Activated T-cell treated with anti-CD3 and anti-CD28 coated beads, Interleukin-2, amount 50 U/mL, for 24 hours (primary cell): ENCODE measurements at regions not wholly inside any gene's neighbourhood (a gene's known extent, or its start where the extent isn't known, plus 50 kb on each side); places are given as distances from the start of the nearest gene placed in this dataset.

Source experiments
- DNase-seq: peaks from one replicate; pipeline ENCODE4 v3.0.0-alpha.2; 2020
- H3K27ac Mint-ChIP-seq: 2 replicates; pipeline ENCODE4 v1.8.0; 2020; ENCODE audit warnings: mild to moderate bottlenecking, mixed read lengths
- H3K27me3 Mint-ChIP-seq: 2 replicates; pipeline ENCODE4 v1.8.0; 2020; ENCODE audit warnings: mixed read lengths
- H3K36me3 Mint-ChIP-seq: 2 replicates; pipeline ENCODE4 v1.8.0; 2020; ENCODE audit warnings: low read depth, mixed read lengths
- H3K4me1 Mint-ChIP-seq: 2 replicates; pipeline ENCODE4 v1.8.0; 2020; ENCODE audit warnings: low read depth, mixed read lengths
- H3K4me3 Mint-ChIP-seq: 2 replicates; pipeline ENCODE4 v1.8.0; 2020; ENCODE audit warnings: mild to moderate bottlenecking, moderate library complexity, mixed read lengths
- H3K9me3 Mint-ChIP-seq: 2 replicates; pipeline ENCODE4 v1.8.0; 2020; ENCODE audit warnings: mixed read lengths

DNA sequence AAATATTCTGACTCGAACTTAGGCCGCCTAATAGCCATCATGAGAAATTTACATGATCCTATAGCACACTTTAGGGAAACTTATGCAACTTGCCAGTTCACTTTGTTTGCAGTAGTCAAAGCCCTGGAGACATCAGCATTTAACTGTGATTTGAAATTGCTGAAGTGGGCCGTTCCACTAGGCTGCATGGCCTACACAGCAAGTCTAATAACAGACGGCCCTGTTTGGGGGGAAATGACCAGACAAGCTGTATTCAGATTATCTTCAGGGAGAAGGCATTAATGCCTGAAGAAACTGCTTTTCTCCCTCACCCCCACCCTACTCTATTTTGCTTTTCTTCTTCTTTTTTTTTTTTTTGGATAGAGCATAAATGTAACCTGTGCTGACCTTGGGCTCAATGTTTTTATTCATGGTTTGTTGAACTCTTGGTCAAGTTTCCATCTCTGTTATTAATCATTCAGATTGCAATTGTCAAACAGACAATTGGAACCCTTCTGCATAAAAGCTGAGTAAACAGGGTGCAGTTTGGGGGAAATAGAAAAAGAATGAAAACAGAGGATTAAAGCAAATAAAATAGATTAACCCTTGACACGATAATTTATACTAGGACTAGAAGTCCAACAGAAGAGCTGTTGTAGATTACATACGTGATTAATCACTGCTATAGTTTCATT, 1928.2 kb upstream of the WWC1 start:
- no peak for DNase-seq
- Mint-ChIP-seq H3K4me3 (no peak overlapping the region), H3K27me3 (no peaks in the 10 kb centered on the region), H3K4me1 (no peaks in the 10 kb centered on the region), H3K9me3 (peaks cover 15% of the 10 kb centered on the region), H3K36me3 (no peaks in the 10 kb centered on the region), H3K27ac (no peak overlapping the region)

DNA sequence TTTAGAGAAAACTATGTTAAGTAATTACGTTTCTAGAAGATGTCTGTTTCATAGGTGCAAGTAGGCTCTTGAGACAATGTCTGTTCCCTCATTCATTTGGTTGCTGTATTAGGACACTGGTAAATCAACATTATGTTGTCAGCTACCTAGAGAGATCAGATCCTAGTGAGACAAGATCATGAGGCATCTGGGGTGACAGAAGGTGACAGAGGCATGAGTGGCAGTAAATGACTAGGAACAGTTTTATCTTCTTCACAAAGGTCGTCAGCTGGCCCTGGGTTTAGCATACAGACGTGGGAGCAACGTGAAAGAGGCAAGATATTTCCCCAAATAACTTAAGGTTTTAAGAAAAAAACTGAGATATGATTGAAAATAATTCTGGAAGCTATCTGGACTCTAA, 1926.3 kb upstream of the WWC1 start:
- Mint-ChIP-seq H3K27ac (no peak overlapping the region), H3K4me3 (no peak overlapping the region), H3K27me3 (no peaks in the 10 kb centered on the region), H3K9me3 (peaks cover 9% of the 10 kb centered on the region), H3K36me3 (no peaks in the 10 kb centered on the region), H3K4me1 (no peaks in the 10 kb centered on the region)
- no peak for DNase-seq

DNA sequence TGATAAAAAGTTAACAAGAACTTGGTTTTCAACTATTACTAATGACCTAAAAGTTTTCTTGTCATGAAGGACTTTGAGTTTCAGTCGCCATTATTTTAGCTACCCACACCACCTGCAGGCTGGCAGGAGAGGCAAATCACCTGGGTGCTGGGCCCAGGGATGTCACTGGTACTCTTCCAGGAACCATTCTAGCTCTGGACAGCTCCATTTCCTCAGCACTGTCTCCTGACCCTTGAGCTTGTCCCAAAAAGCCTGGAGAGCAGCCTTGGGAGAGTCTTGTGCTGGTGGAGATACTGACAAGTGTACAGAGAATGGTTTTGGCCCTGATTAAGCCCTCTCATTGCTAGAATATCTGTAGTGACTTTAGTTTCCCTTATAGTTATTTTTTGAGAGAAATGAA, 1924.1 kb upstream of the WWC1 start:
- Mint-ChIP-seq H3K9me3 (peaks cover 5% of the 10 kb centered on the region), H3K36me3 (no peaks in the 10 kb centered on the region), H3K27me3 (no peaks in the 10 kb centered on the region), H3K4me3 (no peak overlapping the region), H3K4me1 (peaks cover 2% of the 10 kb centered on the region), H3K27ac (no peak overlapping the region)
- DNase-seq: no peak

DNA sequence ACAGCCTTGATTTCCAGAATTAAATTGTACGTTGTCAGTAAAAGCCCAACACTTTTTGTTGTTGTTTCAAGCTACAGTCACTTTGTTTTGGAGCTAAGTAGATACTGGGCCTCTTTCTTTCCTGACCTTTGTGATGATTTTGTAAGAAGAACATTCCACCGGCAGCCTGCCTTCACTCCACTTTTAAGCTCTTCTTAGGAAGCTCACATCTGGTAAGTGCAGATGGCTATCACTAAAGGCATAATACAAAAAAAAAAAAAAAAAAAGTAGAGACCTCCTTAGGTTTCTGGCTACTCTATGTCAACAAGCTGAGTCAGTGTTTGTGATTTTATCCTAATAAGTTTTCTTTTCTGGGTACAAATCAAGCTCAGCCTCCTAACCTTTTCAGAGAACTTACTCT, 1922.1 kb upstream of the WWC1 start:
- Mint-ChIP-seq H3K27me3 (no peaks in the 10 kb centered on the region), H3K4me1 (peaks cover 2% of the 10 kb centered on the region), H3K4me3 (no peak overlapping the region), H3K9me3 (peaks cover 2% of the 10 kb centered on the region), H3K36me3 (no peaks in the 10 kb centered on the region), H3K27ac (no peak overlapping the region)
- no peak for DNase-seq

DNA sequence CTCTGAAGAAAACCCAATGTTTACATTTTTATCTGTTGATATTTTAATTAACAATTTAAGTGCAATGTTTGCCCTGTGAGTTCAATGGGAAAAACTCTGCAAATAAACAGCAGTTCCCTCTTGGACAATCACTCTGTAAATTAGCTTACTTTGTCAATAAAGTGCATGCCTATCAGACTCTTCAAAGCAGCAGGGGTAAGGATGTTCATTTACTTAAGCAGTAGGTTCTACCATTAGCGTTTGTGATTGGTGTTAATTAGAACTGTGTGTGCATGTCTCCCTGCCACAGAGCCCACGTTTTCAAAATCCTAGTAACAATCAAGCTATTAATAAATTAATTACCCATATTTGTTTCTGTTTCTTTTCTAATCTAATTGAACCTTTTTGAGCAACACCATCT, 1921.6 kb upstream of the WWC1 start:
- Mint-ChIP-seq H3K27me3 (no peaks in the 10 kb centered on the region), H3K27ac (no peak overlapping the region), H3K4me3 (no peak overlapping the region), H3K36me3 (no peaks in the 10 kb centered on the region), H3K4me1 (peaks cover 2% of the 10 kb centered on the region), H3K9me3 (peaks cover 2% of the 10 kb centered on the region)
- DNase-seq: no peak

DNA sequence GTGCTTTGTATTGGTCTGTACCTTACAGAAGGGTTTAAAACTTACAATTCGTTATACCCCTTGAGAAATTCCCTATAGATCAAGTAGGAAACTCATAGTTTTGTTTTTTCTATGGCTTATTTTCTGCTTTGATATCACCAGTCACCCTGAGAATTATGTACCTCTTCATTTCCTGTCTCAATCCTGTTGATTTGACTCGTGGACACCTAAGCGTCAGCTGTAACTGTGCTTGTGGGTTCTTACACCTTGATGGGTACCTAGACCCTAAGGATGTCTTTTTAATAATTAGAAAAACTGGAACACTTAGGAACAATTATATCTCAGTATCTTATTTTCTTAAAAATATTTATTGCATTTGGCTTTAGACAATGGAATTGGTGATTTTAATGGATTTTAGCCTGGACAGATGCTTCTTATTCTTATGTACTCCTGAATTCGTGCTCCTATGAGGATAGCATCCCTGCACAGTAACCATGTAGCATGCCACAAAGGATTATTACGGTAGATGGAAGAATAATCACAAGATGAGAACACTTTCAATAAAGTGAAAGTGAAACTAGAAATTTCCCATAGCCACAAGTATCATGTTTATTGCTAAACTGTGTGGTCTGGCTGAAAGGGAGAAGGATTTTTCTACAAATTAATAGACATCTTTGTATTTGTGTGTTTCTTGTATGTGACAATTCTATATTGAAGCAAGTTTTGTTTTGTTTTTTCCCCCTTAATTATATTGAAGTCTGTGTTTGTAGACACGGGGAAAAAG, 1920.3 kb upstream of the WWC1 start:
- Mint-ChIP-seq H3K27me3 (no peaks in the 10 kb centered on the region), H3K36me3 (no peaks in the 10 kb centered on the region), H3K4me3 (no peak overlapping the region), H3K9me3 (no peaks in the 10 kb centered on the region), H3K27ac (no peak overlapping the region), H3K4me1 (peaks cover 2% of the 10 kb centered on the region)
- DNase-seq: no peak

DNA sequence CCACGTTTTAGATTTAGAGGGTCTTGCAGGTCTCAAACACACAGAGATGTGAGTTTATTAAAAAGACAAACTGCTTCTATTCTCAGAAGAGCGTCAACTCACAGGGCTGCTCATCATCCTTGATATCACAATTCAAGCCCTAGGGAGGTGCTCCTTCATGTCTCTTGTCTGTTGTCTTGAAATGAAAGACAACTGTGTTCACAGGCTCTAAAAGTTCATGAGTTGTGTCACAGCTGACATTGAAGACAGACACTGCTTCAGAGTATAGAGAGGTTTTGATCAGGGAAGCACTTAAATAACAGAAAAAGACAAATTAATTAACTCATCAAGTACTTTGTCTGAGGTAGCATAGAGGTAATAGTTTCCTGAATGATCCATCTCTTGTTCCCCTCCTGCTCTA, 1917.6 kb upstream of the WWC1 start:
- Mint-ChIP-seq H3K36me3 (no peaks in the 10 kb centered on the region), H3K4me3 (no peak overlapping the region)

DNA sequence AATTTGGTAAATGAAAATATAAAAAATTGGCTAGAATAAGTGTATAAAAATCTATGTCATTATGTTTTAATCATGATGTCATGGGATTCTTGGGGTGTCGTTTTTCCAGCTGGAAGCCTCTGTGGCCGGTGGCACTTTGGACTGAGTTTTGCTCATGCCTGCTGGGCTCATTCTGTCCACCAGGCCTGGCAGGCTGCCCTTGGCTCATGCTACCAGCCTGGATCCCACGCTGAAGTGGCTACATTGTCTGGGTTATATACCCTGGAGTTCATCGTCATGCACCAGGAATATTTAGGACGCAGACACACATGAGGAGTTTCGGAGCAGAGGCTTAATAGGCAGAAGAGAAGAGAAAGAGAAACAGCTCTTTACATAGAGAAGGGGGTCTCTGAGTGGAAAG, 1913.7 kb upstream of the WWC1 start:
- no peak for DNase-seq
- Mint-ChIP-seq H3K4me3 (no peak overlapping the region), H3K9me3 (peaks cover 9% of the 10 kb centered on the region), H3K27me3 (no peaks in the 10 kb centered on the region), H3K4me1 (no peaks in the 10 kb centered on the region), H3K36me3 (no peaks in the 10 kb centered on the region), H3K27ac (no peak overlapping the region)

More for the DNA sequence above, 1917.6 kb upstream of the WWC1 start:
- Mint-ChIP-seq H3K9me3 (peaks cover 2% of the 10 kb centered on the region), H3K27ac (no peak overlapping the region), H3K27me3 (no peaks in the 10 kb centered on the region), H3K4me1 (peaks cover 2% of the 10 kb centered on the region)
- DNase-seq: no peak

DNA sequence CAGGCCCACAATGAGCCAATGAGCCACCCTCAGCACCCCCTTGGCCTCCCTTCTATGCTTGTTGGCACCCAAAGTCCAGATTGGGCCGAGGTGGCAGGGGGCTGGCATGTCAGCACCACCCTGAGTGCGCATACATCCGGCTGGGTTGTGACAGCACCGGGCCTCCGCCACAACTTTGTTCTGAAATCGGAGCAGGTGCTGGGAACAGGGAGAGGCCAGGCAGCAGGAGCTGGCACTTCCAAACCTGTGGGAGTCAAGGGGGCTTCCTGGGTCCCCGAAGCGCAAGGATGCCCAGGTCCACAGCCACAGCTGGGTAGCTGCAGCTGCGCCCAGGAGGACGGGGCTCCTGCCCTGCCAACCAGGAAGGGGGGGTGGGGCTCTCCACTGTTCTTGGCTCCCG, 1911.9 kb upstream of the WWC1 start:
- H3K27ac Mint-ChIP-seq: no peak overlapping the region
- no peaks in the 10 kb centered on the region for H3K36me3 Mint-ChIP-seq
- no peak overlapping the region for H3K4me3 Mint-ChIP-seq
- no peaks in the 10 kb centered on the region for H3K27me3 Mint-ChIP-seq
- no peak for DNase-seq
- H3K4me1 Mint-ChIP-seq: no peaks in the 10 kb centered on the region
- H3K9me3 Mint-ChIP-seq: peaks cover 9% of the 10 kb centered on the region

DNA sequence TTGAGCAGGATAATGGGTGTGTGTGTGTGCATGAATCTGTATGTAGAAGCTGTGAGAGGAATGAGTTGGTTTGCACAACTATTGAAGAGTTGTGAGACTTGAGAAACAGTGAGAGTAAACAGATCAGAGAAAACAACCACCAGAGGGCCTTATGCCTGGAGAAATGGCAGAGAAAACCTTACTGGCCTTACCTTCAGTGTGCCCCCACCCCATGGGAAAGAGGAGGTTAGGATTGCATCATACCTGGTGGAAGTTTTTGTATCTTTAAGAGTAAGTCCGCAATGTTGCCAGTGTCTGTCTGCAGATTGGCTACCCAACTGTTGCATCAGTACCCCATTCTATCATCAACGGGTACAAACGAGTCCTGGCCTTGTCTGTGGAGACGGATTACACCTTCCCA, 1909.4 kb upstream of the WWC1 start:
- Mint-ChIP-seq H3K27ac (no peak overlapping the region), H3K9me3 (peaks cover 10% of the 10 kb centered on the region)

DNA sequence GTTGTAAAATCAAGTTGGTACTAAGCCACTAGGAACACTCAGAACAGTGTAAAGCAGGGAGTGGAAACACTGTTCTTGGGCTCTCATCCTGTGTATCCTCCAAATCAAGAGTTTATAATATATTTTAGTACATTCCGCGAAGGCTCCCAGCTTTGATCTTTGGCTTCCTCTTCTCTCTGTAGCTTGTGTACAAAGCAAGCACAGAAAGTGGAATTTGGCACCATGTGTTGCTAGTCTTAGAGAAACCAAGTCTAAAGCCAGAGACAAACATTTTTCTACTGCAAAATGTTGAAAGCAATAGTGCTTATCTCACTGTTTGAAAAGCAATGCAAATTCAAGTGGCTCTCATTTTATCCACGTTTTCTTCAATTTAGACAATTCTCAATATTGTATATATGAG, 1893.3 kb upstream of the WWC1 start:
- Mint-ChIP-seq H3K4me1 (no peaks in the 10 kb centered on the region), H3K27me3 (no peaks in the 10 kb centered on the region), H3K27ac (no peak overlapping the region), H3K36me3 (no peaks in the 10 kb centered on the region), H3K9me3 (peaks cover 30% of the 10 kb centered on the region), H3K4me3 (no peak overlapping the region)
- no peak for DNase-seq

More for the DNA sequence above, 1909.4 kb upstream of the WWC1 start:
- no peak for DNase-seq
- Mint-ChIP-seq H3K36me3 (no peaks in the 10 kb centered on the region), H3K4me3 (no peak overlapping the region), H3K4me1 (no peaks in the 10 kb centered on the region), H3K27me3 (no peaks in the 10 kb centered on the region)

DNA sequence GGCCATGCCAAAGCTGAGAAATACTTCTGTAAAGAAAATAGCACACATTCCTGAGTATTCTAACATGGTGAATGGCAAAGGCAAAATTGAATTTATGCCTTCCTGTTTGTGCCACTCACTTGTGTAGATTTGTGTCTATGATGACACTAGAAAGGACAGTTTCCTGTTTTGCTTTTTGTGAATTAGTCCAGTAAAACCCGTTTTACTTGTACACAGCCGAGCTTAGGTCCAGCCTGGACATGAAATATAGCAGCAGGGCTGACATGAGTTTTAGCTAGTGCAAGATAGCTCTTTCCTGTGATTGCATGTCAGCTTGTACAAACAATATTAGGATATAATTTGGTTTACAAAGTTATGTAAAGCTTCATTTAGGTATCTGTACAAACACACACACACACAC, 1891.7 kb upstream of the WWC1 start:
- Mint-ChIP-seq H3K36me3 (no peaks in the 10 kb centered on the region), H3K27me3 (no peaks in the 10 kb centered on the region), H3K4me1 (no peaks in the 10 kb centered on the region), H3K9me3 (peaks cover 17% of the 10 kb centered on the region), H3K27ac (no peak overlapping the region), H3K4me3 (no peak overlapping the region)
- DNase-seq: no peak

DNA sequence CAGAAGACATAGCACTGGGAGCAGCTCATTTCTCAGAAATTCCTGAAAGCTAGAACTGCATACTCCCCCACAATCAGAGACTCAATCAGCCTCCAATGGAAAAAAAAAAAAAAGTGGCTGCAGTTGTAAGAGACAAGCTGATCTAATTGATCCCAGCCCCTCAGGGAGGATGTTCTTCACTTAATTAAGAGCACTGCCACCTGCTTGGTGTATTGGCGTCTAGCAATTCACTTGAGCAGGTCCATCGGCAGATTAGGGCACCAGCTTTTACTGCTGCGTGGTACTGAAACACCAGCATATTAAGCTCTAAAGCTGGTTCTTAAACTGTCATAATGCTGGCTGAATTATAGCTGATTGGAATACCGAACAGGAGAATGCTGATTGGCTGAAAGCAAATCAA, 1890.1 kb upstream of the WWC1 start:
- Mint-ChIP-seq H3K4me3 (no peak overlapping the region), H3K27me3 (no peaks in the 10 kb centered on the region), H3K27ac (no peak overlapping the region), H3K9me3 (peaks cover 11% of the 10 kb centered on the region), H3K4me1 (no peaks in the 10 kb centered on the region), H3K36me3 (no peaks in the 10 kb centered on the region)
- DNase-seq: no peak

DNA sequence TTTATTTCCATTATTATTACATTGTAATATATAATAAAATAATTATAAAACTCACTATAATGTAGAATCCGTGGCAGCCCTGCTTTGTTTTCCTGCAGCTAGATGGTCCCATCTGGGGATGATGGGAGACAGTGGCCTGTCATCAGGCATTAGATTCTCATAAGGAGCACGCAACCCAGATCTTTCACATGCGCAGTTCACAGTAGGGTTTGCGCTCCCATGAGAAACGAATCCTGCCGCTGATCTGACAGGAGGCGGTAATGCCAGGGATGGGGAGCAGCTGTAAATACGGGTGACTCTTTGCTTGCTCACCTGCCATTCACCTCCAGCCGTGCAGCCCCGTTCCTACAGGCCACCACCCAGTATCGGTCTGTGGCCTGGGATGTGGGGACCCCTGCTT, 1879.3 kb upstream of the WWC1 start:
- H3K36me3 Mint-ChIP-seq: no peaks in the 10 kb centered on the region

DNA sequence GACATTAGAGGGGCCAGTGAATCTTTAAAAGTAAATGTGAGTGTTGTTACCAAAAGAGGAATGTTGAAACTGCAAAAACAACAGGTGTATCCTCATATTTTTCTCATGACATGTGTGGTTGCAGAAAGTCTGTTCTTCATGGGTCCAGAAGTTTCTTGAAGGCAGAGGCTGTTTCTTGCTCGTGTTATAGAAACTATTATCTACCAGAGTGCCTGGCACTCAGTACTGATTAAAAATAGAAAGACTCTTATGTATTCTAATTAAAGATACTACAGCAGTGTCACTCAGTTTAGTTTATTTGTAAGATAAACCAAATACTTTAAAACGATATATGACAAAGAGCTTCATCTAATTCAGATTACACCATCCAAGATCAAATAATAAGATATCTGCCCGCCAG, 1864.2 kb upstream of the WWC1 start:
- Mint-ChIP-seq H3K4me1 (no peaks in the 10 kb centered on the region), H3K36me3 (no peaks in the 10 kb centered on the region), H3K9me3 (peaks cover 9% of the 10 kb centered on the region), H3K27ac (no peak overlapping the region), H3K4me3 (no peak overlapping the region), H3K27me3 (no peaks in the 10 kb centered on the region)
- DNase-seq: no peak

More for the DNA sequence above, 1879.3 kb upstream of the WWC1 start:
- no peaks in the 10 kb centered on the region for H3K4me1 Mint-ChIP-seq
- H3K27me3 Mint-ChIP-seq: no peaks in the 10 kb centered on the region
- peaks cover 14% of the 10 kb centered on the region for H3K9me3 Mint-ChIP-seq
- no peak overlapping the region for H3K4me3 Mint-ChIP-seq
- DNase-seq: no peak
- no peak overlapping the region for H3K27ac Mint-ChIP-seq
